SIG-M5 treated with dmso at 0.1 percent for 504 hours (cell line): ENCODE measurements at regions not wholly inside any gene's neighbourhood (a gene's known extent, or its start where the extent isn't known, plus 50 kb on each side); places are given as distances from the start of the nearest gene placed in this dataset.

Experiments used
- DNase-seq: peaks from one replicate; lab custom pipeline; 2025; ENCODE audit not compliant: unreplicated experiment; lab: John Stamatoyannopoulos, UW

- DNase-seq: peak; percentile 38
Measured at GRCh38 chr1:96962751-96963211, 241.2 kb downstream of the PTBP2 start.

- DNase-seq: no peak
Measured at GRCh38 chr1:96964761-96965160, 243.2 kb downstream of the PTBP2 start.

GRCh38 chr1:96966536-96967138 lies 245.1 kb downstream of the PTBP2 start:
- peak; percentile 42 for DNase-seq

- no peak for DNase-seq
Measured at GRCh38 chr1:96967311-96967710, 245.7 kb downstream of the PTBP2 start.

- no peak for DNase-seq
Measured at GRCh38 chr1:96968541-96968940, 247.0 kb downstream of the PTBP2 start.

- DNase-seq: no peak
Measured at GRCh38 chr1:96968983-96969382, 247.4 kb downstream of the PTBP2 start.

GRCh38 chr1:96969656-96970163 lies 248.1 kb downstream of the PTBP2 start:
- DNase-seq: no peak

GRCh38 chr1:96971439-96971838 lies 249.9 kb downstream of the PTBP2 start:
- DNase-seq: no peak

GRCh38 chr1:96971849-96972602 lies 250.4 kb downstream of the PTBP2 start:
- DNase-seq: no peak

GRCh38 chr1:96973605-96974004 lies 252.0 kb downstream of the PTBP2 start:
- no peak for DNase-seq

- no peak for DNase-seq
Measured at GRCh38 chr1:96978444-96978843, 256.9 kb downstream of the PTBP2 start.

- DNase-seq: no peak
Measured at GRCh38 chr1:96978901-96979300, 257.3 kb downstream of the PTBP2 start.

GRCh38 chr1:96979304-96980268 lies 258.0 kb downstream of the PTBP2 start:
- no peak for DNase-seq

- DNase-seq: no peak
Measured at GRCh38 chr1:96980448-96980847, 258.9 kb downstream of the PTBP2 start.

GRCh38 chr1:96981181-96981580 lies 259.6 kb downstream of the PTBP2 start:
- DNase-seq: no peak

GRCh38 chr1:96982118-96982517 lies 260.5 kb downstream of the PTBP2 start:
- DNase-seq: no peak

- no peak for DNase-seq
Measured at GRCh38 chr1:96983866-96984265, 262.3 kb downstream of the PTBP2 start.

GRCh38 chr1:96987186-96987703 lies 265.7 kb downstream of the PTBP2 start:
- DNase-seq: no peak

GRCh38 chr1:96989302-96989701 lies 267.7 kb downstream of the PTBP2 start:
- no peak for DNase-seq

- DNase-seq: no peak
Measured at GRCh38 chr1:96990136-96990535, 268.6 kb downstream of the PTBP2 start.

- no peak for DNase-seq
Measured at GRCh38 chr1:96991261-96991660, 269.7 kb downstream of the PTBP2 start.
